NCI-H226 (cell line): ENCODE measurements at regions not wholly inside any gene's neighbourhood (a gene's known extent, or its start where the extent isn't known, plus 50 kb on each side); places are given as distances from the start of the nearest gene placed in this dataset.

ENCODE experiments used
- DNase-seq: peaks from one replicate; pipeline ENCODE4 v3.0.0-alpha.2; 2015

DNA sequence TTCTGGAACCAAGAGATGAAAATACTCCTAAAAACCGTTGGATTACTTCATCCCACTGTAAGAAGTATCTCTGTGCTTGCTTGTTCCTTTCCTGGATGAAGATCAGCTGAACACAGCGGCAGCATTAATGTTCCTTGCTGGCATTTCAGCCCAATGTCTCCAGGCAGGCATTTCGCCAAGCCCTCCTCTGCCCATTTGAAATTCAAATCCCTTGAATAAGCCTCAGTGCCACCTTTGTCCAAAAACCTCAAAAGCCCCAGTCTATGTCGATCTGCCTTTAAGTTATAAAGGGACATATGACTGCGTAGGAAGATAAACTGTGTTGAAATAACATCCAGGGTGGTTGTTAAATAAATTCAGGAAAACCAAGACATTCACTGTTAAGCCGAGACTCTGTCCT lies 156.8 kb upstream of the PDZRN3 start:
- no peak for DNase-seq

GRCh38 chr3:73774645-73775044 lies 149.9 kb upstream of the PDZRN3 start:
- DNase-seq: no peak

DNA sequence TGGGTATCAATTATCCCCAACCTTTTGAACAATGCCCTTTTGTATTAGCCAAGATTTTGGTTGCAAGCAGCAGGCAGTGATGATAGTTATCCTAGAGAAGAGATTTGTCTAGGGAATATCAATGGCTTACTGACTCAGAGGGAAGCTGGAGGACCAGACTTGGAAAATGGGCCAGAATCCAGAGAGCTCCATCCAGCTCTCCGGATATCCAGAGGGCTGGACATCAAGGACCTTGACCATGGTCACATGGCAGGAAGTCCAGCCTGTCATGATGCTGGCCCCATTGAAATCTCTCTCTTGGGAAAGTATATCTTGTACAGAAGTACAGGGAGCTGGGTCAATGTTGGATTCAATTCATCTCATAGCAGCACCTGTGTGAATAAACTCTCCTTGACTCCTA lies 148.5 kb upstream of the PDZRN3 start:
- DNase-seq: no peak

GRCh38 chr3:73772076-73772886 lies 147.5 kb upstream of the PDZRN3 start:
- DNase-seq: no peak

DNA sequence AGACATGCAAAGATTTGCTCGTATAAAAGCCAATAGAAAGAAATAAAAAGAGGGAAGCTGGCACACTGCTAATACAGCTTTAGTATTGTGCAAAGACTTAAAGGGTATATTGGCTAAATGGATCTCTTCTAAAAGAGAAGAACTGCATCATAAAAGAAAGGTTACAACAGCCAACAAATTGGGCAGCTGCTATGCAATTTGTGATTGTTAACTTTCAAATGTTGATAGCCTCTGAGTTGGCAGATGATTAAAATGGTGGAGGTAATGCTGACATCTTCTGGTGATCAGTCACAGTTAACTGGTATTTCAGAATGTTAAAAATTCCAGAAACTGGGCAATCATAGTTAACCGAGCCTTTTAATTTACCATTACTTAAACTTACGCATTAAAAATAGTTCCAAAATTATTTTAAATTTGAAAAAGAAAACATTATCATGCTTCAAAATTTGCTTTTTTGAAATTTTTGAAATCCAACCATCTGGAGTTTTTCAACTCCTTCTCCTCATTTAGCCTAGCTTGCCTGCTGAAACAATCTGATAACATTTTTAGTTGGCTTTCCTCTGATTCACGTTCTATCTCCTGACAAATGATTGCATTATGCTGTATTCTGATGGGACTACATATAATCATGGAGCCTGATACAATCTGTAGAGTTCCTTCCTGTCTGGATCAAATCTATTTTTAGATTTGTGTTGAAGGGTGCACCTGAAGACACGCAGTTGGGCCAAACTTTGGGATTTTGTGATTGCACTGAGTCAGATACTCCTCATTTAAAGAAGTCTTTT lies 144.0 kb upstream of the PDZRN3 start:
- no peak for DNase-seq

GRCh38 chr3:73766599-73767381 lies 142.0 kb upstream of the PDZRN3 start:
- no peak for DNase-seq

DNA sequence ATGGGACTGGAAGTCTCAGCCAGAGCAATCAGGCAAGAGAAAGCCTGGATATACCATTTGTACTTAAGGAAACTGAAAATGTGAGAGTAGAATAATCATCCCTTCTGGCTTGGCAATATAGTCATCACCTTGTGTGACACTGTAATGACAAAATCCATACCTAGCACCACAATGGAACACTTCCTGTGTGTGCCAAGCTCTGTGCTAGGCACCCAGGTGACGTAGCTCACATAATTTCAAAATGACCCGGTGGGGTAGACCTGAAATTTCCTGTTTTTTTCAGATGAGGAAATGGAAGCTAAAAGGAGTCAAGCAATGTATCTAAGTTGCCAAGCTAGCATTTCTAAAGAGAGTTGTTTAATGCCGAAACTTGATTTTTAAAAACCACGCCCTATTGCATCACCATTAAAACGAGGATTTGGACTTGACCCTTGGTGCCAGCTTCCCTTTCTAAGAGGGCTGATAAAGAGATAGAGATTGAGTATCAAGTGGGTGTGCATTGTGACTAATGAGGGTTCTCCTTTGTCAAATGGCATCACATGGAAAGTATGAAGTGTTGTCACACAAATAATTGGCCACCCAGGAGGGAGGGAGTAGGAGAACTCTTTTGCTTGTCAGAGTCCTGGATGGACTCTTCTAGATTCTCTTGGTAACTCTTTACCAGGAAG lies 141.3 kb upstream of the PDZRN3 start:
- DNase-seq: no peak

GRCh38 chr3:73762855-73763254 lies 138.1 kb upstream of the PDZRN3 start:
- DNase-seq: no peak

GRCh38 chr3:73759297-73759711 lies 134.6 kb upstream of the PDZRN3 start:
- DNase-seq: no peak

DNA sequence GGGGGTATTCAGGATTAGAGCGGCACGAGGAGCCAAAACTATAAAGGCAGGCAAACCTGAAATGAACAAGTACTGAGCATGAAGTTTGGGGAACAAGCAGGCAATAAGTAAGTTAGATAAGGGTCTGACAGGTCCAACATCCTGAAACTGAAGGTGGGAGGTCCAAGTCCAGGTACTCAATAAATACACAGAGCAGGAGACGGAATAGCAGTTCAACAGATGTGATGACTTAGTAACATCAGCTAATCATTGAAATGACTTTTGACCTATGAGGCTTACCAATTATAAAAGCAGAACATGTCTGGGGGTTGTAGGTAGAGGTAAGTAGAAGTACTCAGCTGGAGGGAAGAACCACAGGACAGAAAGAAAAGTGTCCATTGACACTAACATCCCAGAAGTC lies 132.8 kb upstream of the PDZRN3 start:
- no peak for DNase-seq

DNA sequence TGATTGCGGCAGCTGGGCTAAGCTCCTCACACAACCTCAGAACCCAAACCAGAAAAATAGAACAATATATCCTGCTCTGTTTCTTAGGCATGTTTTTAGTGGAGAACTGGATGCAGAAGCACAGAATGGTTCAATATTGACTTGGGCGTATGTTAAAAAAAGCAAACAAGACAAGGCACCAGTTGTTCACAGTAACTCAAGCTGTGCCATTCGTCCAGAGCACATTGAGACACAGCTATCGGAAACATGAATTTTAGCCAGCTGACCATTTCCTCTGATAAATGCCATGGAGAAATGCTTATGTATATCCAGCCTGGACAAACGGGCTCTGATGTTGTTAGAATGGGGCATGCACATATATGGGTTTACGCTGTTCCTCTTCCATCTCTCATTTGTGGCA lies 129.2 kb upstream of the PDZRN3 start:
- DNase-seq: no peak

DNA sequence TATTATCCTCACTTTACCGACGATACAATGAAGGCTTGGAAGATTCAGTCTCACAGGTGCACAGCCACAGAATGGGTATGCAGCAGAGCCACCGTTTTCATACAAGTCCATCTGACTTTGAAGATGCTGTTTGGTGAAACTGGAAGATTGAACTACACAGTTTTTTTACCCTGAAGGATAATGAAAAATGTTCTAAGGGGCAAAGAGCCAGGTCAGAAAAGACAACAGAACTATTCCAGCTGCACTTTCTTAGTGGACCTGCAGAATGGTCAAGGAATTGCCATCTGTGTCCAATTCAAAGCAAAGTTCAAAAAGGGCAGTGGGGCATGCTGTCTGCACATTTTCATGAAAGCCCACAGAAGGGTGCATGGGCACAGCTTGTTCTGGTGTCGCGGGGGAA lies 127.6 kb upstream of the PDZRN3 start:
- DNase-seq: no peak

- DNase-seq: no peak
Observed at GRCh38 chr3:73746623-73747022, 121.9 kb upstream of the PDZRN3 start.

DNA sequence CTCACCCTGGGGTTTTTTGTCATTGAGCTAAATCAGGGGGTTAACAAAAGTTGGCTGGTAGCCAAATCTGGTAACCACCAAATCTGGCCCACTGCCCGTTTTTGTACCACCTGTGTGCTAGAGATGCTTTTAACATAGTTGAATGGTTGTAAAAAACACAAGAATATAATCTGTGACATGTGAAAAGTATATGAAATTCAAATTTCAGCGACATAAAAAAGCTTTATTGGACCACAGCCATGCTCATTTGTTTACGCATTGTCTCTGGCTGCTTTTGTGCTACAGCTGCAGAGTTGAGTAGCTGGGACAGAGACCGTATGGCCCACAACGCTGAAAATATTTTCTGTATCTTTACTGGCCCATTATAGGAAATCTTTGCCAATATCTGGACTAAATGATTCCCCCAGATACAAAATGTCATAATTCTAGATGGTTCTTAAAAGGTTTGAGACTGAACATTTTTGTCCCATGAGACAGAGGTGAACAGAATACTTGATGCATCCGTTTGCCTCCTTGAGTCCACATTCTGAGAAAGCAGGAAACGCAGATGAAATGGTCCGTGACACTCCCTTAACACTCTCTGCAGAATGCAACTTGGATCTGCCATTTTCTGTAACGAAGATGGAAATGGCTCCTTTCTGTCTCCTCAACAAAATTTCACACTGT lies 120.9 kb upstream of the PDZRN3 start:
- DNase-seq: no peak

GRCh38 chr3:73743551-73743950 lies 118.8 kb upstream of the PDZRN3 start:
- no peak for DNase-seq

DNA sequence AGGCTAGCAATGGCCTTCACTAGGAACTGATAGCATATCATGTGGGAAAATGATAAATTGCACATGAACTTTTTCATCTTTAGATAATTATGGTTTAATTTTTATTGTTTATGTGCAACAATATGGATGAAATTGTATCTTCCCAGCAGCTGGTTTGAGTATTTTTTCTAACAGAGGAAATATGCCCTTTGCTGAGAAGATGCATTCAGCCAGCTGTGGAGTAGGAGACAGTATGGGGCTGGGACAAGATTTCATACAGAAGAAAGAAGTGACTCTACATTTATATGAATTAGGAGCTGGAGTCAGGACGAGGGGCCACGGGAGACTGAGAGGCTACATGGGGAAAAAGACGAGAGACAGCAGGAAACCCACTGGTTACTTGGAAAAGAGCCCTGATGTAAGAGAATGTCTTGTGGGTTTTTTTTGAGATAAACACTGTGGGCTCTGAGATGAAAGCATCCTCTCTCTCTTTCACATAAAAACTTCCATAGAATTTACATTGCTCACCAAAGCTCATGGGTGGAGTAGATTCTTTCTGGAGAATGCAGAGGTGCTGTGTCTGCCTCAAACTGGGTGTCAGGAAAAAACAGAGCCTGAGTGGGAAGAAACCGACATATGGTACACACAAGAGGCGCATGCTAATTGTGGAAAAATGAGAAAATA lies 115.2 kb upstream of the PDZRN3 start:
- DNase-seq: no peak

DNA sequence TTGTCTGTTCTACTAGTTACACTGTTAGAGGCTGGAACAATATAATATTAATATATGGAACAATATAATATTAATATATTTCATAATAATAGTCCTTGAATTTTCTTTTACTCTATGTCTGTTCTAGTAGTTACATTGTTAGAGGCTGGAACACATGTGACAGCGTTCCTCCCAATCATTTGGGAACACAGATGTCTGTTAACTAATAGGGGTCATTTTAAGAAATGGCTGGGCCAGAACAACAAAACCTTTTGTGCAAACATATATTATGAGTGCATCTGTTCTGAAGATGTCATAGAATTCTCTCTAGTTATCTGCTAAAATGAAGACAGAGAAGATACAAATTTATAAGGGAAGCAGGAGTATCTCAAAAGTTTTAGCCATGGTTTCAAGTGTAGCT lies 114.0 kb upstream of the PDZRN3 start:
- DNase-seq: no peak

GRCh38 chr3:73734211-73735089 lies 109.7 kb upstream of the PDZRN3 start:
- DNase-seq: no peak

- no peak for DNase-seq
Observed at GRCh38 chr3:73733746-73734145, 109.0 kb upstream of the PDZRN3 start.

GRCh38 chr3:73729969-73730440 lies 105.3 kb upstream of the PDZRN3 start:
- no peak for DNase-seq

DNA sequence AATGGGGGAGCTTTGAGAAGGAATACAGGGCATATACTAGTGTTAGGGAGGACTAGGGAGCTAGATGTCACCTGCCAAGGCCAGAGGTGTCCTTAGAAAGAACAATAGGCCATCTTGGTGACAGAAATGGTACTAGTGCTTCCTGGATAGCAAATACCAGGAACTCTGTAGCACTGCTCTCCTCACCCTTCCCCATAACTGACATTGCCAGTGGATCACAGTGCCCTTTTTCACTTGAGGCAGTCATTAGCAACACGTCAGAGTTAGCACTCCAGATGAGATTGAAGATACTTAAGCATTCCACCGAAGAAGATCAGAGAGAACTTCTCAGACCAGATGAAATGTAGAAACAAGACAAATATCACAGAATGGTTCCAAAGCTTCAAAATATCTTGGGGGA lies 103.1 kb upstream of the PDZRN3 start:
- DNase-seq: no peak
